ENCODE measurements at regions not wholly inside any gene's neighbourhood (a gene's known extent, or its start where the extent isn't known, plus 50 kb on each side); places are given as distances from the start of the nearest gene placed in this dataset.

GRCh38 chr1:57479471-57479870 lies 55.6 kb upstream of the DAB1 start:
- DNase-seq (ENCODE audit: low read depth), result no peak
- TF ChIP-seq CTCF (IDR thresholded peaks at IDR 0.05; ENCODE audit: insufficient read depth, low read depth, low read length, missing control alignments), result no peak
- H3K4me3 ChIP-seq (ENCODE audit: low read depth, low read length), result no peak overlapping the region

GRCh38 chr1:57475366-57475765 lies 51.5 kb upstream of the DAB1 start:
- DNase-seq (ENCODE audit: low read depth), result no peak
- TF ChIP-seq CTCF (IDR thresholded peaks at IDR 0.05; ENCODE audit: insufficient read depth, low read depth, low read length, missing control alignments), result no peak
- H3K4me3 ChIP-seq (ENCODE audit: low read depth, low read length), result no peak overlapping the region

GRCh38 chr1:57474137-57474750 lies 50.4 kb upstream of the DAB1 start:
- no peak for TF ChIP-seq CTCF (IDR thresholded peaks at IDR 0.05; ENCODE audit: insufficient read depth, low read depth, low read length, missing control alignments)
- DNase-seq (ENCODE audit: low read depth), result no peak
- H3K4me3 ChIP-seq (ENCODE audit: low read depth, low read length), result no peak overlapping the region
